ENCODE measurements at regions not wholly inside any gene's neighbourhood (a gene's known extent, or its start where the extent isn't known, plus 50 kb on each side); places are given as distances from the start of the nearest gene placed in this dataset.

- no peak for TF ChIP-seq POLR2A (IDR thresholded peaks at IDR 0.05)
- TF ChIP-seq EP300 (IDR thresholded peaks at IDR 0.05): no peak
- TF ChIP-seq CTCF (IDR thresholded peaks at IDR 0.05): no peak
Measured at GRCh38 chr2:12436483-12436882, 280.3 kb upstream of the TRIB2 start.
